Fibroblast of gingiva (primary cell): ENCODE measurements at regions not wholly inside any gene's neighbourhood (a gene's known extent, or its start where the extent isn't known, plus 50 kb on each side); places are given as distances from the start of the nearest gene placed in this dataset.
"Not testable (repeated sequence)": the region's sequence is repeated elsewhere in the genome, so short reads cannot be mapped to it uniquely, and the experiment has no call there.

Source experiments
- DNase-seq: peaks from one replicate; pipeline ENCODE4 v3.0.0-alpha.2; 2011; ENCODE audit warnings: low read depth

DNA sequence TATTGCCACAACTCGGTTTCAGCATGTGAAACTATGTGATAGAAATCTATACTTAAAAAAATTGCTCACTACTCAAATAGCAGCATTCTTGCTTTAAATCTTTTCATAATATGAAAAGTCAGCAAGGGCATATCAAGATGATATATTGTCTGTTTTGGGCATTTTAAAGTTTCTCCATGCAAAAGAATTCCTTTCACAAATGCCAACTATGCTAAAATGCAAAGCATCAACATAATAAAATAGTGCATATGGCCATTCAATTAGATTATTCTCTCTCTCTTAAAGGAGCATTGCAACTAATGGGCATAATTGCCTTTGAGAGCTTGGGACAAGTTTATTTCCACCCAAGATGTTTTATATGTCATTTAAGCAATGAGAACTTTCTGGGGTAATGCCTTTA, 475.1 kb downstream of the ZPLD1 start:
- no peak for DNase-seq

DNA sequence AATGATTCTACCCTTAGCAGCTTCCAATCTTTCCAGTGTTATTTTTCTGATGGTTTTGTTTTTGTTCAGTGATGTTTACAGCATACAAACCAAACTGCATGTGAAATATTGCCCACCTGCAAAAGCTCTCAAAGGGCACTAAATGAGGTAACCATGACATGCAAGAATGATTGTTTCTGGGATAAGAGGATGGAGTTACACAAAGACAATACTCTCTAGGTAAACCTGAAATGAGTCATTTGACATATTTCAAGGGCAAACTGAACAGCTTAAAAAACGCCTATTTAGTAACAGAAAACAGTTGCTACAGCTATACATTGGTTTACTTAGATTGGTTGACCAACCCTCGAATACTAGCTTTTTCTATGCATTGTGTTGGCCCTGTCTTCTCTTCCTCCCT, 481.7 kb downstream of the ZPLD1 start:
- DNase-seq = no peak

DNA sequence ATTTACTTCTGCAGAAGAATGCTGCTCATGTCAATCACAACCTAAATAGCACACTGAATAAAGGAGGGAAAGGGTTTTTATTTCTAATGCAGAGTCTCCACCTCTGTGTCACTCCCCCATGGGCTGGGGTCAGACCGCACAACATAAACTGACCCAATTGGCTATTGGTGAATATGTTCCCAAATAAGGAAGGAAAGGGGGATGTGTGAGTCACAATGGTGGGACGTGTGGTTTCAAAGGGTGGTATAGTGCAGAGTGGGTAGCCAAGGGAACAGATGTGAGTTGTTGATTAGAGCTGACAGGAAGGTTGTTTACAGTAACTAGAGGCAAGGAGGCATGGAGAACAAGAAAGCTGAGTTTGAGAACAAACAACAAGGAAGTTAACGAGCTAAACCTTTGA, 491.8 kb downstream of the ZPLD1 start:
- no peak for DNase-seq

DNA sequence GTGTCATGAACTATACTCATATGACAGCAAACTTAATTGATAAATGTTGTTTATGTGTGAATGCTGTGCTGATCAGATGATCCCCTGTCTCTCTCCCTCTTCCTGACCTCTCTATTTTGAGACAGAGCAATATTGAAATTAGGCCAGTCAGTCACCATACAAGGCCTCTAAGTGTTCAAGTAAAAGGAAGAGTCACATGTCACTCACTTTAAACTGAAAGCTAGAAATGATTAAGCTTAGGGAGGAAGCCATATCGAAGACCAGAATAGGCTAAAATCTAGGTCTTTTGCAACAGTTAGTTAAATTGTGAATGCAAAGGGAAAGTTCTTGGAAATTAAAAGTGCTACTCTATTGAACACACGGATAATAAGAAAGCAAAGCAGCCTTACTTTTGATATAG, 498.6 kb downstream of the ZPLD1 start:
- no peak for DNase-seq

DNA sequence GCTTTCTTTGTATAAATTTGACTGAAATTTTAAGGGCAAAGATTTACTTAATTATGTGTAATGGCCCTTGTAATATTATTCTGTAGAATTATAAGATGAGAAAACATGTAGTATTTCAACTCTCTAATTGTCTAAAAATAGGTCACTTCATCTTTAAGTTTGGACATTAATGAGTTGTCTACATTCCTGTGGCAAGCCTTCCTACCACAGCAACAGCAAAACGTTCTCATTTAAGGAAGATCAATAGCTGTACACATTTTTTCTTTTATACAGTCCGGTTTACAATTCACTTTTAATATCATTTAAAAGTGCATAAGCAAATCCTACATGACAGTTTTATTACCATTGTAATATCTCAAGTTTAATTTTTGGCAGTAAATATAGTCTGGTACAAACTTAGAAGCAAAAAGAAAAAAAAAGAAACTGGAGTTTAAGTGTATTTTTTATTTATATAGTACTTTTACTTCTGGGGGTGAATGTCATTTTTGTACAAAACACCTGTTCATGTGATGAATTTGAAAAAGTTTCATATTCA, 501.8 kb downstream of the ZPLD1 start:
- no peak for DNase-seq

DNA sequence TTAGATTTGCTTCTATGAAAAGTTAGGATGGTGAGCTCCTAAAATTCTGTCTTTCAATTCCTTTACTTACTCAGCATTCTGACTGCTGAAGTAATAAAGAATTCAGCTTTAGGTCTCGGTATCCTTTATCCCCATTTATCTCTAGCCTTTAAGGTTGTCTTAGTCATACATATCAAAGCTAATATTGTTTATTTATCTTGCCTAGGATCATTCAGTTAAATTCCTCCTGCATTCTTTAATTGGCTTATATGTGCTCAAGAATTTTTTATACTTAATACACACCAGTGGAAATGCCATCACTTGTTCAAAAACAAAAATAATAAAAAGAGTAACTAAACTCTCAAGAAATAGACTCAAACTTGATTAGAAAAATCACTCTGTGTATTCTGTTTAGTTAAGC, 507.0 kb downstream of the ZPLD1 start:
- DNase-seq = no peak

DNA sequence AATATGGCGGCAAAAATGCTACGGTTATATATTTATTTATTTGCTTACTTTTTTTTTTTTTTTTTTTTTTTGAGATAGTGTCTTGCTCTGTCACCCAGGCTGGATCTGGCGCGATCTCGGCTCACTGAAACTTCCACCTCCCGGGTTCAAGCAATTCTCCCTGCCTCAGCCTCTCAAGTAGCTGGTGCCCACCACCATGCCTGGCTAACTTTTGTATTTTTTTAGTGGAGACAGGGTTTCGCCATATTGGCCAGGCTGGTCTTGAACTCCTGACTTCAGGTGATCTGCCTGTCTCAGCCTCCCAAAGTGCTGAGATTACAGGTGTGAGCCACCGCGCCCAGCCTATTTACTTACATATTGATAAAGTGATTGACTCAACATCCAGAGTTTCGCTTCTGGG, 511.6 kb downstream of the ZPLD1 start:
- not testable (repeated sequence) for DNase-seq

DNA sequence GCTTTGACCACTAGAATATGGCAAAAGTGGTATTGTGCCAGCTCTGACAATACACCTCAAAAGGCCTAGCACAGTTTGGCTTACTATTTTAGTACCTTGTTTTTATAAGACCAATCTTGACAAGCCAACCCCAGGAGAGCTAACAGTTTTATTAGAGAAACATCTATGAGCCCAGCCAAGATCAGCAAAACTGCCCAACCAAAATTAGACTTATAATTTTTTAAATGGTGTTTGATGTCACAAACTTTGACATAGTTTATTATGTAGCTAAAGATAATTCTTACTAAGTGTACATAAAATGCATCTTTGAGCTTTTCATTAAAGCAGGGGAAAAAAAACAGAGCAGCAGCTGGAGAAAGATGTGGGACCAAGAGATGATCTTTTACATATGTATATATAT, 537.5 kb downstream of the ZPLD1 start:
- no peak for DNase-seq

DNA sequence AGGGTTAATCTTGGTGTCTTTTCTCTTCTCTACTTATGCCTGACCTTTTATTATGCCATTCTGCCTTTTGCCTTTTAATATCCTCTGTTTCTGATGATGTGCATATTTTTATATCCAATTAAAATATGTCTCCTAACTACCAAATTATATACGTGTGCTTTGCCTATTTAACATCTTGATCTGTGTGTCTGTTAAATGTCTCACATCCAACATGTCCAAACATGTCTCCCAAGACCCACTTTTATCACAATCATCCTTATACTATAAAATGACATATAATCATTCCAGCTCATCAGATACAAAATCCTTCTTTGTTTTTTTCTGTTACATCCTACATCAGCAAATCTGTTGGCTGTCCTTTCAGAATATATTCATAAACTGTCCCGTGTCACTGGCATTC, 539.5 kb downstream of the ZPLD1 start:
- DNase-seq = no peak

DNA sequence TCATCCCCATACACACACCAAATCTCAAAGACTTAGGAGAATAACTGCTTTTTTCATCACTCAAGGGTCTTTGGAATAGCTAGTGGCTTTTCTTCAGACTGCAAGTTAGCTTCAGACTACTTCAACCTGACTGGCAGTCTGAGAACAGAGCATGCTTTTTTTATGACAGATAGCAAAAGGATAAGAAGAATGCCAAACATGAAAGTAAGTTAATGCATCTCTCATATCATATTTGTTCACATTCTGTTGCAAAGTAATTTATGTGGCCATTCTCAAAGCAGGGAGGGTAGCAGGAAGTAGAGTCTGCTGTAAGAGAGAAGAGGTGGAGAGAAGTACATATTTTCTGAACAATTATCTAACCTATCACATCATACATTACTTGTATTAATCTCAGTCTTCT, 544.4 kb downstream of the ZPLD1 start:
- DNase-seq = no peak

DNA sequence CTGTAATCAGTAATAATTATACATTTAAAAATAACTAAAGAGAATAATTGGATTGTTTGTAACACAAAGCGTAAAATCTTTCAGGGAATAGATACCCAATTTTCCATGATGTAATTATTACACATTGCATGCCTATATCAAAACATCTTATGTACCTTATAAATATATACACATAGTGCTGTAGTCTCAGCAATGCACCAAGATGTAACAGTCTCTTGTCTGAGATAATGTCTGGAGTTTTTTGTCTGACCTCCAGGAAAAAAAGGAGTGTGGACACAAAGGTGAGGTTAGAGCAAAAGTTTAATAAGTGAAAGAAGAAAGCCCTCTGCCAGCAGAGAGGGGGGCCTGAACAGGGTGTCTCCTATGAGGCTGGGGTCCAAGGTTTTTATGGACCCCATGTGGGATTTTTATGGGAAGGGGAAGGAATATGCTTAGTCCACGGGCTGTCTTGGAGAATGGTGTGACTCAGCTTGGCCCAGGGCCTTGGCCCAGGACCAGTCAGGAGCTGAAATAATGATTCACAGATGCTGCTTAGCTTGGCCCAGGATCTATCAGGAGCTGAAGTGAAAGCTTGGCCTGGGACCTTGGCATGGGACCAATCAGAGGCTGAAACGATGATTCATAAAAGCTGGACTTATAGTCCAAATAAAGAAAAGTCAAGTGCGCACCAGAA, 545.0 kb downstream of the ZPLD1 start:
- peak; percentile 46 for DNase-seq

DNA sequence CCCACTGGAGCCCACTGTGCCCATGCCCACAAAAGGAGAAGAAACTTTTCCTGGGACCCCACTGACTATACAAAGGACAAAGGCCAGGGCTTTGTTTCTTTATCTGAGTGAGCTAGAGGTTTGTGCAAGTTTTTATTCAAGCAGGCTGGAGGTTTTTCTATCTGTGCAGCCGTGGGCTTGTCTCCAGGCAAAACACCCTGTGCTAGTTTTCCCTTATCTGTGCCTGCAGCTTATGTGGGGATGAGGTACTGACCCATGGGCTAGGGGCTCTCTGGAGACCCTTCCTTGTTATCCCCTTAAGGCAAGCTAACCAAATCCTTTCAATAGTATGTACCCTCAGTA, 545.5 kb downstream of the ZPLD1 start:
- DNase-seq = no peak

DNA sequence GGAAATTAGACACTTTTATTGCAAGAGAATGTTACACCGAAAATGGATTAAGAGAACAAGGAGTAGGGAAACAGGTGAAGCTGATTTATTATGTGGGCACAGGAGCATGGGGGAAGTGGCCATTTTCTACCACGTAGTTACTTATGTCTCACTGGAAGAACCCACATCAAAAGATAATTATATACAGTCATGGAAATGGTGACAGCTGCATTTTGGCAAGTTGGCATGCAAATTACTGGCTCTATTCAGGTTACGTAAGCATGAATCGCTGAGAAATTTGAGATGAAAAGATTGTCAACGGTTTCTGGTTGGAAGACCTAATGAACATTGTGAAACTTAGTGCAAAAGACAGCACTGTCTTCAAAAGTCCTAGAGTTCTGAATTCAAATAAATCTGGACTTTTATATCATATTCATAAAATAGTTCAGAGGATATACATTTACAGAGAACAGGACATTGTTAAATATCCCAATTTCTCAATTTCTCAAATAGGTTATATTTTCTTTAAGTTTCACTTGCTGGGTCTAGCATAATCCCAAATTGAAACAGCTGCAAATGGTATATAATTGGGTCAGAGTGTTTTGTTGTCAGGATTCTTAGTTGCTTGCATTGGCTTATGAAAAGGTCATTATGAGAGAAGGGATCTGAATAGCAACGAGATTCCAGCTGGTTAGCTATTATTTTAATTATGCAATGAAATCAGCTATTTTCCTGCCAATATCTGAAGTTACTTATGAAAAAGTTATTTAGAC, 567.8 kb downstream of the ZPLD1 start:
- DNase-seq = no peak

DNA sequence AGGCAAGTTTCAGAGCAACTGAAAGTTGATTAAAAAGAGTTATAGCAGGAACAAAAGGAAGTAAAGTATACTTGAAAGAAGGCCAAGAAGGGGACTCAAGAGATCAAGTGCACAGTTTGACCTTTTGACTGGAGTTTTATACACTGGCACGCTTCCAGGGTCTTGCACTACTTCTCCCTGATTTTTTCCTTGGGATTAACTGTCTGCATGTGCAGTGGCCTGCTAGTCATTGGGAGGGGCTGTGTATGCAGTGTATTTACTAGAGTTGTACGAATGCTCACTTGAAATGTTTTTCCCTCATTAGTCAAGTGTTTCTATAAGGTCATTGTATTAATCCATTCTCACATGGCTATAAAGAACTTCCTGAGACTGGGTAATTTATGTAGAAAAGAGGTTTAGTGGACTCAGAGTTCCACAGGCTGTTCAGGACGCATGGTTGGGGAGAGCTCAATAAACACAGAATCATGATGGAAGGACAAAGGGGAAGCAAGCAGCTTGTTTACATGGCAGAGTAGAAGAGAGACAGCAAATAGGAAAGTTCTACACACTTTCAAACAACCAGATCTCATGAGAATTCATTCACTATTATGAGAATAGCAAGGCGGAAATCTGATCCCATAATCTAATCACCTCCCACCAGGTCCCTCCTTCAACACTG, 571.8 kb downstream of the ZPLD1 start:
- DNase-seq = no peak

DNA sequence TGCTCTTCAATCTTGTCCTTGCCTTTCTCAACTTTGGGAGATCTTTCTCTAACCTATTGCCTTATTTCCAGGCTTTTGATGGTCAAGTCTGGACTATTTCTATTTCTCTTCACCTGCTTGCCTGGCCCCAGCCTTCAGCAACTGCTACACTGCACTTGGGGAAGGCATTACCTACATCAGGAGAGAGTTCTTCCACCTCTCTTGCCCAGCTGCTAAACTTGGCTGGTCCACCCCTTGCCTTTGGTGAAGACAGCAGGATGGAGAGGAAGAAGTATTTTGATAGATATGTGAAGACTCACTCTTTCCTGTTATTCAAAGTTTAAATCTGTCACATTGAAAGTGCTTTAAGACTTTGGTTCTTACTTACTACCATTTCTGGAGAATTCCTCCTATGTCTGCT, 574.8 kb downstream of the ZPLD1 start:
- no peak for DNase-seq

DNA sequence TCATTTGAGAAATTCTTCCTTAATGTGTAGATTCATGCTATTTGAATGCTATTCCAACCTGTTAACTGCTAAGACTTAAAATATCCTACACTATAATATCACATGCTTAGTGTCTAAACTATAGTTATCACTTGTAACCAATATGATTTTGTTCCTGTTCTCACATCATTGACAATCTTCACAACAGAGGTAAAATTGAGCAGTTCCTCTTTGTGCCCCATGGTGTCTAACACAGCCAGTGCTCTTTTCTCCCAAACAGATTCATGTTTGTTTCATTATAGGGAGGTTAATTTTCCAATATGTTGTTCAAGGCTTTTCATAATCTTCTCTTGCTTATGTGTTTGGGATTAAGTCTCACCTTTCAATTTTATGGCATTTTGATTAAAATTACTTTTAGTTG, 591.1 kb downstream of the ZPLD1 start:
- no peak for DNase-seq

DNA sequence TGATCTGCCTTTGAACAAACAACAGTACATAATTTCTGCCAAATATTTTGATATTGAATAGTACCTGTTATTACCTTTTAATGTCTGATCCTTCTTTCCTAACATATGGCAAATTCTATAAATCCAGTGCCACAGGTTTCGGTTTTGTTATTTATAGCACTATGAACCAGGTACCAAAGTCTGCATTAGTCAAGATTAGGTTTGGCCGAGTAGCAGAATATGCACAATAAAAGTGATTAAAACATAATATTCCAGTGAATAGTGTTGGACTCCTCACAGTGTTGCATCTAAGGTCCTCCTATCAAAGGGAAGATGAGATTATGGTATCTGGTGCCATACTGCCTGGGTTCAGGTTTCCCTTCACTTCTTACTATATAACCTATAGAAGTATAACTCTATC, 599.0 kb downstream of the ZPLD1 start:
- no peak for DNase-seq

DNA sequence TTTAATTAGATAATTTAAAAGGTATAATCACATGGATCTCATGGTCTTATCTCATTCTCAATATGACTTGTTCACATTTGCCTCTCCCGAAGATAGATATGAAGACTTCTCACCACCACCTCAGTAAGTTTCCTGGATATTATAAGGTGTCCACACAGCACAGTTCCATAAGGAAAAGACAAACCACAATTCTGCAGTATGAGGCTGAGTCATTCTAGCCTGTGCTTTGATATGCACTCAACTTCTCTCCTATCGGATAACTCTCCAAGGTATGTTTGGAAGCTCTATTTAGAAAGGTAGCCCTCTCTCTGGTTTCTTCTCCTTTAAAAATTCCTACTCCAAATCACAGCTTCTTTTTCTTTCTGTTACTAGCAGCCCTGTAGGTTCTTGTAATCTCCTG, 612.8 kb downstream of the ZPLD1 start:
- DNase-seq = no peak

DNA sequence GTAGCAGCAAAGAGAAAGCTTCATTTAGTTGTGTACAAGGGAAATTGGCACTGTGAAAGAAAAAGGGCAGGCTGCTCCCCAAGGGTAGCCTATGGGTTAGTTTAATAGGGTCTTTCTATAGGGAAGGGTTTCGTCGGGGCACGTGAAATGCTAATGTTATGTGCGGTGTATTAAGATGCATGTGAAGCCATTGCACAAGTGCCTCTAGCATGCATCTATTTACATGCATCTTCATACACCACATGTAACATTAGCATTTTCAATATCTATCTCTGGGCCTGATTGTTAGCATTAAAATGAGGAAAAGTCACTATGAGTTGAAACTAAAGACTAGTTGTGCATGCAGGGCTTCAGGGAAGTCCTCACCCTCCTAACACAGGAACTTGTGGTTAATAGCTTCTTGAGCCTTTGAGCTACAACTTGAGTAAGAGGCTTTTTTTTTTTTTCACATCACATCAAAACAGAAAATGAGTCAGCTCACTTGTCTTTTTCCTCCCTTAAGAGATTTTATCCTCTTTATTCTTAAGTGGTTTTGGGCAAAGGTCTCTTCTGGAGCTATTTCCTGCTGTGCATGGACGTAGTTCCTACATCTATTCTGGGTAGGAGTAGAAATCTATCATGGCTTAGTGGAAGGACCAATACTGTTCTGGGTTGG, 613.4 kb downstream of the ZPLD1 start:
- DNase-seq = no peak

DNA sequence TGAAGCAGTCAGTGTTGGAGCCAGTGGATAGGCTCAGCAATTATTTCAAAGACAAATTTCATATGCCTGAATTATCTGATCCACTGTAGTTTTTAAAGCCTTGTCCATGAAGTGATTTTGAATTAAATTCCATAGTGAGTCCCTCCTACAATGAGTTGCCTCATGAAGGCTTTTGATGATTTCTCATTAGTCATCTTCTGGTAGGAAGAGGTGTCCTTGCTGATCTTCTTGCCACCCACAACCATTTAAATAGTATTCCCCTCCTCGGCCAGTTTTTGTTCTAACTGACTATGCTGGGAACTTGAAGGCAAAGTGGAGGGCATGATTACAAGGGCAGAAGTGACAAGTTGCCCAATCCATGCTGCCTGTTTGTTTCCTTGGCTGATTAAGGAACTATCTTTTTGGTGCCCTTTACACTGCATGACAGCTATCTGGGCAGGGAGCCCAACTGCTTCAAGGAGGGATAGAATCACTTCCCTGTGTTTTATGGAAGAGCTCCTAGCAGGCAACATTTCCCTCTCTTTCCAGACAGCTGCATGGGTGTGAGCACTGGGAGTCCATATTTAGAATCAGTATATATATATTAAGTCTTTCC, 617.5 kb downstream of the ZPLD1 start:
- DNase-seq = no peak

DNA sequence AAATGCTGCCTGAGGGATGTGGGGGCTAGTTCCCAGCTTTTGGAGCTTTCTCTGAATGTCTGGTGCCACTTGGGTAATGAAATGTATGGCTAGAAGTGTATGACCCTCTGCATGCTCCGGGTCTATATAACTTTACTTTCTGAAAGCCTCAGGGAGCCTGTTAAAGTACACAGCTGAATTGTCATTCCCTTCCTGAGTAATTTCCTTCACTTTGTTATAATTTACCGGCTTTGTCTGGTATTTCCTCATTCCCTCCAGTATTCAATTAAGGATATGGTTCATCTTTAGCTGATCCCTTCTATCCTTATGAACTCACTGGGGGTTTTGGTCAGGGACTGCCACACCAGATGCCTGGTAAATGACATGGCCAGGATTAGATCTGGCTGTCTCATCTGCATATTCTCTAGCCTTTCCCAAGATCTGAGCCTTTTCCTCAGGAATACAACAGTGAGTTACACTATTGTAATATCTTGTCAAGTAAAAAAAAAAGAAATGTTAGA, 620.3 kb downstream of the ZPLD1 start:
- DNase-seq = no peak

DNA sequence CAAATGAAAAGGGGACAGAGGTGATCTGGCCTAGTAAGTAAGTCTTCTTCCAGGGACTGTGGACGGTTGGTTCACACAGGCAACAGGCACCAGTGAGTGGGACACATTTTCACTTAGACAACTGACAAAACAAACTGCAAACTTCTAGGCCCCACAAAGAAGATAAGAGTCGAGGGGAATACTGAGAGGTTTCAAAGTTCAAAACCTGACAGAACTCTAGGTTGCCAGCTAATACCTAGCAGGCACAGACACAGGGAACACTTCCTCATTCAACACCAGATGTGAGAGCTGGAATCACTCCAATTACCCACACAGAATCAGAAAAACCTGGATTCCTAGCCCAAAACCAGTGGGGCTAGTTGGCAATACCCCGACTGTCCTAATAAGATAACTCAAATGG, 621.7 kb downstream of the ZPLD1 start:
- no peak for DNase-seq
